A673 (cell line): ENCODE measurements at regions not wholly inside any gene's neighbourhood (a gene's known extent, or its start where the extent isn't known, plus 50 kb on each side); places are given as distances from the start of the nearest gene placed in this dataset.

Experiments
- CTCF ChIP-seq: fragments of 300-800, 200-600 bp; sonication (generic); conservative IDR thresholded peaks from 2 replicates; pipeline ENCODE4 v1.5.1; 2017; ENCODE audit warnings: low read depth, mild to moderate bottlenecking, antibody characterized with exemption, low read length, moderate library complexity, mixed read lengths
- EZH2 ChIP-seq: fragments of 200-600 bp; sonication (generic); IDR thresholded peaks from 2 replicates; pipeline ENCODE4 v1.6.1; 2017; ENCODE audit warnings: borderline replicate concordance, low read depth, mild to moderate bottlenecking, mixed read lengths, antibody characterized with exemption, low read length; ENCODE audit not compliant: poor library complexity, severe bottlenecking

GRCh38 chr4:123600987-123601904 is 204.7 kb downstream of the SPRY1 start:
- TF ChIP-seq CTCF (no peak), EZH2 (no peak)
